Memory B cell (primary cell): ENCODE measurements at regions not wholly inside any gene's neighbourhood (a gene's known extent, or its start where the extent isn't known, plus 50 kb on each side); places are given as distances from the start of the nearest gene placed in this dataset.
"Not testable (repeated sequence)": the region's sequence is repeated elsewhere in the genome, so short reads cannot be mapped to it uniquely, and the experiment has no call there.

Experiments used
- ATAC-seq: fragments of 150-1000 bp; cut with Tn5 transposase; 2 replicates; pipeline ENCODE4 v1.10.0; 2021; ENCODE audit warnings: low read depth, mild to moderate bottlenecking, moderate library complexity
- DNase-seq, 2 donors: peaks; one replicate each; pipeline ENCODE4 v3.0.0; 2022; ENCODE audit warnings: low spot score in 2 of 2
- H3K27ac Mint-ChIP-seq: one replicate; pipeline ENCODE4 v1.8.0; 2022; ENCODE audit warnings: mild to moderate bottlenecking, moderate library complexity, mixed read lengths
- H3K27me3 Mint-ChIP-seq: one replicate; pipeline ENCODE4 v1.8.0; 2022; ENCODE audit warnings: mixed read lengths
- H3K36me3 Mint-ChIP-seq: one replicate; pipeline ENCODE4 v1.8.0; 2022; ENCODE audit warnings: mild to moderate bottlenecking, mixed read lengths
- H3K4me1 Mint-ChIP-seq: one replicate; pipeline ENCODE4 v1.8.0; 2022; ENCODE audit warnings: mixed read lengths
- H3K4me3 Mint-ChIP-seq: one replicate; pipeline ENCODE4 v1.8.0; 2022; ENCODE audit warnings: mild to moderate bottlenecking, moderate library complexity, mixed read lengths
- H3K9me3 Mint-ChIP-seq: one replicate; pipeline ENCODE4 v1.8.0; 2022; ENCODE audit warnings: mixed read lengths

GRCh38 chr5:171534043-171534895, 114.8 kb downstream of the FGF18 start:
- H3K27me3 Mint-ChIP-seq, result peaks cover 10% of the 10 kb centered on the region
- no peak overlapping the region for H3K4me3 Mint-ChIP-seq
- H3K27ac Mint-ChIP-seq, result no peak overlapping the region
- peaks cover 1% of the 10 kb centered on the region for H3K9me3 Mint-ChIP-seq
- H3K36me3 Mint-ChIP-seq, result peaks cover 1% of the 10 kb centered on the region
- ATAC-seq (no peak), DNase-seq (no peak)
- no peaks in the 10 kb centered on the region for H3K4me1 Mint-ChIP-seq

GRCh38 chr5:171535162-171535561, 115.7 kb downstream of the FGF18 start:
- ATAC-seq, result no peak
- Mint-ChIP-seq H3K27me3 (peaks cover 10% of the 10 kb centered on the region), H3K36me3 (peaks cover 1% of the 10 kb centered on the region), H3K4me3 (no peak overlapping the region), H3K27ac (no peak overlapping the region), H3K9me3 (peaks cover 1% of the 10 kb centered on the region), H3K4me1 (no peaks in the 10 kb centered on the region)
- DNase-seq, result no peak

- DNase-seq (no peak), ATAC-seq (no peak)
- Mint-ChIP-seq H3K36me3 (peaks cover 1% of the 10 kb centered on the region), H3K4me3 (no peak overlapping the region), H3K4me1 (no peaks in the 10 kb centered on the region), H3K27ac (no peak overlapping the region), H3K9me3 (peaks cover 1% of the 10 kb centered on the region), H3K27me3 (peaks cover 16% of the 10 kb centered on the region)
These were observed 117.8 kb downstream of the FGF18 start for GRCh38 chr5:171537070-171537849.

- Mint-ChIP-seq H3K4me3 (no peak overlapping the region), H3K27ac (no peak overlapping the region), H3K27me3 (peaks cover 16% of the 10 kb centered on the region), H3K36me3 (peaks cover 1% of the 10 kb centered on the region), H3K9me3 (peaks cover 1% of the 10 kb centered on the region), H3K4me1 (no peaks in the 10 kb centered on the region)
- DNase-seq (no peak), ATAC-seq (no peak)
These were observed 118.6 kb downstream of the FGF18 start for GRCh38 chr5:171537923-171538537.

GRCh38 chr5:171538681-171539080, 119.2 kb downstream of the FGF18 start:
- Mint-ChIP-seq H3K4me3 (no peak overlapping the region), H3K9me3 (peaks cover 1% of the 10 kb centered on the region), H3K36me3 (peaks cover 1% of the 10 kb centered on the region), H3K27me3 (peaks cover 16% of the 10 kb centered on the region), H3K4me1 (no peaks in the 10 kb centered on the region), H3K27ac (no peak overlapping the region)
- DNase-seq (no peak), ATAC-seq (no peak)

GRCh38 chr5:171540865-171541264, 121.4 kb downstream of the FGF18 start:
- Mint-ChIP-seq H3K27ac (no peak overlapping the region), H3K36me3 (no peaks in the 10 kb centered on the region), H3K4me1 (no peaks in the 10 kb centered on the region), H3K27me3 (peaks cover 11% of the 10 kb centered on the region), H3K4me3 (no peak overlapping the region), H3K9me3 (no peaks in the 10 kb centered on the region)
- ATAC-seq (no peak), DNase-seq (no peak)

GRCh38 chr5:171541341-171541776, 121.9 kb downstream of the FGF18 start:
- ATAC-seq (no peak), DNase-seq (no peak)
- H3K27me3 Mint-ChIP-seq, result peaks cover 11% of the 10 kb centered on the region

GRCh38 chr5:171542525-171543140, 123.2 kb downstream of the FGF18 start:
- Mint-ChIP-seq H3K4me1 (no peaks in the 10 kb centered on the region), H3K27me3 (peaks cover 16% of the 10 kb centered on the region), H3K27ac (no peak overlapping the region), H3K9me3 (peaks cover 4% of the 10 kb centered on the region), H3K4me3 (no peak overlapping the region), H3K36me3 (no peaks in the 10 kb centered on the region)
- no peak for ATAC-seq
- no peak for DNase-seq

More at GRCh38 chr5:171541341-171541776, 121.9 kb downstream of the FGF18 start:
- Mint-ChIP-seq H3K4me3 (no peak overlapping the region), H3K27ac (no peak overlapping the region), H3K4me1 (no peaks in the 10 kb centered on the region), H3K36me3 (no peaks in the 10 kb centered on the region), H3K9me3 (no peaks in the 10 kb centered on the region)

- Mint-ChIP-seq H3K27me3 (peaks cover 16% of the 10 kb centered on the region), H3K9me3 (peaks cover 4% of the 10 kb centered on the region), H3K4me3 (no peak overlapping the region), H3K27ac (no peak overlapping the region), H3K36me3 (no peaks in the 10 kb centered on the region), H3K4me1 (no peaks in the 10 kb centered on the region)
- ATAC-seq (no peak), DNase-seq (no peak)
These were observed 123.8 kb downstream of the FGF18 start for GRCh38 chr5:171543148-171543815.

- H3K4me1 Mint-ChIP-seq, result no peaks in the 10 kb centered on the region
- no peak overlapping the region for H3K27ac Mint-ChIP-seq
- DNase-seq (no peak), ATAC-seq (no peak)
- no peaks in the 10 kb centered on the region for H3K36me3 Mint-ChIP-seq
- H3K27me3 Mint-ChIP-seq, result peaks cover 12% of the 10 kb centered on the region
- H3K9me3 Mint-ChIP-seq, result peaks cover 4% of the 10 kb centered on the region
- H3K4me3 Mint-ChIP-seq, result no peak overlapping the region
These were observed 125.7 kb downstream of the FGF18 start for GRCh38 chr5:171544913-171545765.

- no peaks in the 10 kb centered on the region for H3K4me1 Mint-ChIP-seq
- no peak overlapping the region for H3K4me3 Mint-ChIP-seq
- ATAC-seq (no peak), DNase-seq (no peak)
- peaks cover 5% of the 10 kb centered on the region for H3K9me3 Mint-ChIP-seq
- no peaks in the 10 kb centered on the region for H3K36me3 Mint-ChIP-seq
- peaks cover 6% of the 10 kb centered on the region for H3K27me3 Mint-ChIP-seq
- H3K27ac Mint-ChIP-seq, result no peak overlapping the region
These were observed 129.8 kb downstream of the FGF18 start for GRCh38 chr5:171549274-171549673.

GRCh38 chr5:171553817-171554216, 134.4 kb downstream of the FGF18 start:
- not testable (repeated sequence) for H3K4me1 Mint-ChIP-seq, H3K4me3 Mint-ChIP-seq, H3K27me3 Mint-ChIP-seq, DNase-seq, H3K9me3 Mint-ChIP-seq, H3K27ac Mint-ChIP-seq, ATAC-seq, H3K36me3 Mint-ChIP-seq

- Mint-ChIP-seq H3K27ac (no peak overlapping the region), H3K4me3 (no peak overlapping the region), H3K9me3 (peaks cover 2% of the 10 kb centered on the region), H3K27me3 (peaks cover 2% of the 10 kb centered on the region), H3K36me3 (no peaks in the 10 kb centered on the region), H3K4me1 (no peaks in the 10 kb centered on the region)
- ATAC-seq, result no peak
- DNase-seq, result no peak
These were observed 135.7 kb downstream of the FGF18 start for GRCh38 chr5:171555160-171555559.
